Hepatocyte (in vitro differentiated cells): ENCODE measurements at regions not wholly inside any gene's neighbourhood (a gene's known extent, or its start where the extent isn't known, plus 50 kb on each side); places are given as distances from the start of the nearest gene placed in this dataset.

Experiments used
- DNase-seq: peaks from one replicate; pipeline ENCODE4 v3.0.0-alpha.2; 2016; ENCODE audit warnings: low spot score
- H2AFZ ChIP-seq: fragments of 200-600 bp; sonication (generic); 2 replicates; pipeline ENCODE4 v1.6.0; 2016; ENCODE audit warnings: antibody characterized with exemption, mild to moderate bottlenecking
- H3K27ac ChIP-seq: fragments of 200-600 bp; sonication (generic); 2 replicates; pipeline ENCODE4 v1.5.1; 2016; ENCODE audit warnings: mild to moderate bottlenecking
- H3K27me3 ChIP-seq: fragments of 200-600 bp; sonication (generic); 2 replicates; pipeline ENCODE4 v1.6.1; 2016
- H3K36me3 ChIP-seq: fragments of 200-600 bp; sonication (generic); replicated peaks from 2 replicates; pipeline ENCODE4 v1.5.1; 2016; ENCODE audit warnings: low read depth; ENCODE audit not compliant: insufficient read depth
- H3K4me1 ChIP-seq: fragments of 200-600 bp; sonication (generic); 2 replicates; pipeline ENCODE4 v1.5.1; 2016; ENCODE audit warnings: mild to moderate bottlenecking, moderate library complexity; ENCODE audit not compliant: insufficient read depth
- H3K4me2 ChIP-seq: fragments of 200-600 bp; sonication (generic); 2 replicates; pipeline ENCODE4 v1.6.0; 2016
- H3K4me3 ChIP-seq: fragments of 200-600 bp; sonication (generic); 2 replicates; pipeline ENCODE4 v1.5.1; 2016; ENCODE audit warnings: mild to moderate bottlenecking
- H3K79me2 ChIP-seq: fragments of 200-600 bp; sonication (generic); 2 replicates; pipeline ENCODE4 v1.6.0; 2017; ENCODE audit warnings: mild to moderate bottlenecking
- H3K9me2 ChIP-seq: fragments of 200-600 bp; sonication (generic); replicated peaks from 2 replicates; pipeline ENCODE4 v1.6.0; 2017; ENCODE audit warnings: mild to moderate bottlenecking; ENCODE audit not compliant: insufficient read depth
- H3K9me3 ChIP-seq: fragments of 200-600 bp; sonication (generic); 2 replicates; pipeline ENCODE4 v1.5.1; 2016; ENCODE audit warnings: low read depth, mild to moderate bottlenecking
- H4K20me1 ChIP-seq: fragments of 200-600 bp; sonication (generic); 2 replicates; pipeline ENCODE4 v1.6.0; 2016; ENCODE audit warnings: mild to moderate bottlenecking; ENCODE audit not compliant: insufficient read depth, poor library complexity, severe bottlenecking
- EZH2 ChIP-seq: fragments of 200-600 bp; sonication (generic); IDR thresholded peaks from 2 replicates; pipeline ENCODE4 v1.6.1; 2016; ENCODE audit warnings: antibody characterized with exemption, mild to moderate bottlenecking, borderline replicate concordance
- EZH2phosphoT487 ChIP-seq: fragments of 200-600 bp; sonication (generic); IDR thresholded peaks from one replicate; pipeline ENCODE4 v1.6.1; 2018; ENCODE audit warnings: antibody characterized with exemption, mild to moderate bottlenecking, low read depth, moderate library complexity; ENCODE audit not compliant: unreplicated experiment, severe bottlenecking
- WGBS: methylation state at CpG from one replicate; pipeline ENCODE4 v1.1.6; 2016; ENCODE audit warnings: low lambda C conversion rate; ENCODE audit errors: missing lambda C conversion rate; 5-methylcytosine and 5-hydroxymethylcytosine counted together
- TF ChIP-seq, protein P1 (sequence below): fragments of 200-600 bp; sonication (generic); IDR thresholded peaks from 2 replicates; pipeline ENCODE4 v1.5.1; 2016; ENCODE audit warnings: antibody characterized with exemption, mild to moderate bottlenecking; ENCODE audit not compliant: poor library complexity

DNA sequence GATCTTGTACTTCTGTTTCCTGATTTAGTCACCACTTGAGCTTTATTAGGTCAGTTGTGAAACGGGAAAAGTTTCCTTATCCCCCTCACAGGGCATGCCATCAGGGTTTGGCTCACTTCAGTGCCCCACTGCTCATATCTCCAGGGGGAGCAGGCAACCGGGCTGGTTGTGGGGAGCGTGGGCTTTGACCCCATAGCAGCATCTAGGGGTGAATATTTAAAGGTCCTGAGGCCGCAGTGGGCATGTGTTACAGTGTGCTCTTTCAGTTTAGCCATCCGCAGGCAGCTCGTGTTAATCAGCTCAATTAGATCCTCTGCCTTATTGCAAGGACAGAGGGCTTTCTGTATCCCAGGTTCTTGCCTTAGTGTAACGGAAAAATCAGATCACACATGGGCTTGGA is 71.9 kb downstream of the MRPL46 start:
- TF ChIP-seq EZH2phosphoT487, result no peak
- no peak for TF ChIP-seq EZH2
- TF ChIP-seq, protein P1, sequence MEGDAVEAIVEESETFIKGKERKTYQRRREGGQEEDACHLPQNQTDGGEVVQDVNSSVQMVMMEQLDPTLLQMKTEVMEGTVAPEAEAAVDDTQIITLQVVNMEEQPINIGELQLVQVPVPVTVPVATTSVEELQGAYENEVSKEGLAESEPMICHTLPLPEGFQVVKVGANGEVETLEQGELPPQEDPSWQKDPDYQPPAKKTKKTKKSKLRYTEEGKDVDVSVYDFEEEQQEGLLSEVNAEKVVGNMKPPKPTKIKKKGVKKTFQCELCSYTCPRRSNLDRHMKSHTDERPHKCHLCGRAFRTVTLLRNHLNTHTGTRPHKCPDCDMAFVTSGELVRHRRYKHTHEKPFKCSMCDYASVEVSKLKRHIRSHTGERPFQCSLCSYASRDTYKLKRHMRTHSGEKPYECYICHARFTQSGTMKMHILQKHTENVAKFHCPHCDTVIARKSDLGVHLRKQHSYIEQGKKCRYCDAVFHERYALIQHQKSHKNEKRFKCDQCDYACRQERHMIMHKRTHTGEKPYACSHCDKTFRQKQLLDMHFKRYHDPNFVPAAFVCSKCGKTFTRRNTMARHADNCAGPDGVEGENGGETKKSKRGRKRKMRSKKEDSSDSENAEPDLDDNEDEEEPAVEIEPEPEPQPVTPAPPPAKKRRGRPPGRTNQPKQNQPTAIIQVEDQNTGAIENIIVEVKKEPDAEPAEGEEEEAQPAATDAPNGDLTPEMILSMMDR, result no peak
- H3K27ac ChIP-seq, result peak overlapping the region; percentile 85
- H4K20me1 ChIP-seq, result no peaks in the 10 kb centered on the region
- no peaks in the 10 kb centered on the region for H3K36me3 ChIP-seq
- no peak overlapping the region for H3K4me2 ChIP-seq
- DNase-seq, result no peak
- H3K9me2 ChIP-seq, result no peaks in the 10 kb centered on the region
- WGBS, result 88% methylated on average over 7 of the region's 7 CpGs
- no peaks in the 10 kb centered on the region for H3K9me3 ChIP-seq
- H3K4me3 ChIP-seq, result no peak overlapping the region
- H3K4me1 ChIP-seq, result peaks cover 11% of the 10 kb centered on the region
- no peaks in the 10 kb centered on the region for H3K27me3 ChIP-seq
- no peaks in the 10 kb centered on the region for H3K79me2 ChIP-seq
- no peak overlapping the region for H2AFZ ChIP-seq

DNA sequence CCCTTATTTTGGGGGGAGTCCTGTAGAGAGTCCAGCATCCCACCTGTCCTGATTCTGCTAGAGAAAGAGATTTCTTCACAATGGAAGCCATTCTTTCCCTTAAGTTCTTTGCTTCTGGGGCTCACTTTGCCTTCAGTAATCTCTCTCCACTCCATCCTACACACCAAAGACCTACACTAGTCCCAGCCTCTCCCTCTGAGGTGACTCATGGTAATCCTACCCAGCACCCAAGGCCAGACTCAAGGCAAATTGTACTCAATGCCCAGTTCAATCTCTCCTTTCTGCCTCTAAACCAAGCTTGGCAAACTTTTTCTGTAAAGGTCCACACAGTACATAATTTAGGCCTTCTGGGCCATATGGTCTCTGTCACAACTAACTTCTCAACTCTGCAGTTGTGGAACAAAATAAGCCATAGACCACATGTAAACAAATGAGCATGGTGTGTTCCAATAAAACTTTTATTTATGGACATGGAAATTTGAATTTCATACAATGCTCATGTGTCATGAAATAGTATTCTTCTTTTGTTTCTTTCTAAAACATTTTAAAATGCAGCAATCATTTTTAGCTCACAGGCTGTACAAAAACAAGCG is 72.5 kb downstream of the MRPL46 start:
- TF ChIP-seq EZH2 (no peak), EZH2phosphoT487 (no peak)
- TF ChIP-seq, protein P1, result no peak
- no peak for DNase-seq
- Histone ChIP-seq H3K4me2 (no peak overlapping the region), H3K27me3 (no peaks in the 10 kb centered on the region), H3K9me2 (no peaks in the 10 kb centered on the region), H3K4me1 (peaks cover 11% of the 10 kb centered on the region), H3K36me3 (no peaks in the 10 kb centered on the region), H3K27ac (peak overlapping the region; percentile 85), H4K20me1 (no peaks in the 10 kb centered on the region), H3K4me3 (no peak overlapping the region), H3K79me2 (no peaks in the 10 kb centered on the region), H2AFZ (no peak overlapping the region), H3K9me3 (no peaks in the 10 kb centered on the region)
- WGBS, result 63% methylated on average over 1 of the region's 1 CpG

DNA sequence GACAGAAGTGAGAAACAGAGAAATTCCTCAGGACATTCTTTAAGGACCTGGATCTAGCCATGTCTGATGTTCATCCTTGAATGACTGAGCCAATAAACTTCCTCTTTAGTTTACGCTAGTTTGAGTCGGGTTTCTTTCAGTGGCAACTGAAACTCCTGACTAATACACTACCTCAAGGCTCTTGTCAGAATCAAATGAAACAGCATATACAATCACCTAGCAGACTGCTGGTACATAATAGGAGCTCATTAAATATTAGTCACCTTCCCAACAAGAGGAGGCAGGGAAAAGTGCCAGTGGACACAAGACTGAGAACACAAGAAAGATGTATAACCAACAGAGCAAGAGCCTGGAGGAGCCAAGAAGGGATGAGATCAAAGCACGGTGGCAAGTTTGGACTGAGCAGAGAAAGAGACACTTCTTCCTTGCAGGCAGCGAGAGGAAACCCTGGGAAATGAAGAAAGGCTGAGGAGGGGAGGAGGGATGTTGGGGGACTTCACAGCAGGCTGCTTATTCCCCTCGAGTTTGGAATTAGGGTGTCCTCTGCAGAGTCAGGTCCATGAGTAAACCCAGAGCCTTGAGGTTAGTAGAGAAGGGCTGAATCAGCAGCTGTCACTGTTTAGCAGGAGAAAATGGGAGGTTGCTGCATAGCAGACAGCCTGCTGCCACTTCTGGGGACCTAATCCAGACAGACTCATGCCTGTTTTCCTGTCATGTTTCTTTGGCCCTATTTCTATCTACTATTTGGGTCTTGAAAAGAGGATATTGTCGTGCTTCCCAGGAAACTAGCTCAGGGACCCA is 73.3 kb downstream of the MRPL46 start:
- TF ChIP-seq EZH2phosphoT487 (no peak), EZH2 (no peak)
- TF ChIP-seq, protein P1, result no peak
- Histone ChIP-seq H3K79me2 (no peaks in the 10 kb centered on the region), H3K4me2 (no peak overlapping the region), H3K36me3 (no peaks in the 10 kb centered on the region), H4K20me1 (no peaks in the 10 kb centered on the region), H3K27ac (peak overlapping the region; percentile 21), H3K27me3 (no peaks in the 10 kb centered on the region), H3K9me2 (no peaks in the 10 kb centered on the region), H3K4me1 (peaks cover 13% of the 10 kb centered on the region), H2AFZ (no peak overlapping the region), H3K9me3 (no peaks in the 10 kb centered on the region), H3K4me3 (no peak overlapping the region)
- WGBS, result 54% methylated on average over 6 of the region's 6 CpGs
- no peak for DNase-seq
